T-helper 9 cell (primary cell): ENCODE measurements at regions not wholly inside any gene's neighbourhood (a gene's known extent, or its start where the extent isn't known, plus 50 kb on each side); places are given as distances from the start of the nearest gene placed in this dataset.
"Not testable (repeated sequence)": the region's sequence is repeated elsewhere in the genome, so short reads cannot be mapped to it uniquely, and the experiment has no call there.

ENCODE experiments used
- DNase-seq: peaks from one replicate; pipeline ENCODE4 v3.0.0-alpha.2; 2020

DNA sequence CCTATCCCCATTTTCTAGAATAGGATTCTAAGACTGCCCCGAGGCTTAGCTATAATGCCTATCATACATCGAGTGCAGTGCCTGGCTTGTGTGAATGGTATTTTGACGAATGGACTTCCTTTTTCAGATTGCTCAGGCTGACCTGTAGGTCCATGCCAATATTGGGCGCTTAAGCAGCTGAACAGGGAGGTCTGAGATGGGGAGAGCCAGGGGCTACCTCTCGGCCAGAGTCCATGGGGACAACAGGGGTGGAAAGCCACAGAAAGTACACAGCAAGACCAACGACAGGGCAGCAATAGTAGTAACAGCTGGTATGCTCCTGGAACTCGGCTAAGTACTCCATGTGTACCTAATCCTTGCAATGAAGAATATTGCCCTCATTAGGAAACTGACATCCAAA lies 91.7 kb upstream of the WSCD1 start:
- no peak for DNase-seq

DNA sequence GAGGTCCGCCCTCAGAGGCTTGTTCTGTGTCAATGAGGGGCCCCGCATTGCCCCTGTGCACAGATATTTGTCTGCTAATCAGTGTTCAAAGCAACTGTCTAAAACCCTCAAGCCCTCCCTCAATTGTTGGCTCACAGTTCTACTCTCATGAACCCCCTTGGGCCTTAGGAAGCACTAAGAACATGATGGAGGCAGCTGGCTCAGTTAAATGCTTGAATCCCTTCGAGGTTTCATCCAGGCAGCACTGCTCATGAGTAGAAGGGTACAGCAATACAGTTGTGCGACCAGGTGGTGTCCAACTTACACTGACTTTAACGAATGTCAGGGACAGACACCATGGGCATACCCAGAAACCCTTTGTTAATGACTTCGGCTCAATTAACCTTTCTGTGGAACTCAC lies 89.2 kb upstream of the WSCD1 start:
- DNase-seq = no peak

DNA sequence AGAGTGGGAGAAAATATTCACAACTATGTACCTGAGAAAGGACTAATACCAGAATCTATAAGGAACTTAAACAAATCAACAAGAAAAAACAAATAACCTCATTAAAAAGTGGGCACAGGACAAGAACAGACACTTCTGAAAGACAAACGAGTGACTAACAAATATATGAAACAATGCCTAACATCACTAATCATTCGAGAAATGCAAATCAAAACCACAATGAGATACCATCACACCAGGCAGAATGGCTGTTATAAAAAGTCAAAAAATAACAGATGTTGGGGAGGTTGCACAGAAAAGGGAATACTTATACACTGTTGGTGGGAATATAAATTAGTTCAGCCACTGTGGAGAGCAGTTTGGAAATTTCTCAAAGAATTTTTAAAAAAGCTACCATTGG lies 83.5 kb upstream of the WSCD1 start:
- no peak for DNase-seq

DNA sequence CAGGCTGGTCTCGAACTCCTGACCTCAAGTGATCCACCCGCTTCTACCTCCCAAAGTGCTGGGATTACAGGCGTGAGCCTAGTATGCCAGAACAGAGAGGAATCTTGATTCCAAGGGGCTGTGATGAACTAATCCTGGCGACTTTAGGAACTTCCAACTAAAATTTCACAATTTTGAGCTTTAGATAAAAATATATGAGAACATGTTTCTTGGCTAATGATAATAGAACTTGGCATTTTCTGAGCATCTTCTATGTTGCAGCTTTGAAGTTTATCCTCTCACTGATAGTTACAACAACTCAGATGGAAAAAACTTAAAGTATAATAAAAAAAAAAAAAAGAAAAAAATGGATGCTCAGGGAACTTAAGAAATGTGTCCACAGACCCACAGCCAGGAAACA lies 69.8 kb upstream of the WSCD1 start:
- no peak for DNase-seq

DNA sequence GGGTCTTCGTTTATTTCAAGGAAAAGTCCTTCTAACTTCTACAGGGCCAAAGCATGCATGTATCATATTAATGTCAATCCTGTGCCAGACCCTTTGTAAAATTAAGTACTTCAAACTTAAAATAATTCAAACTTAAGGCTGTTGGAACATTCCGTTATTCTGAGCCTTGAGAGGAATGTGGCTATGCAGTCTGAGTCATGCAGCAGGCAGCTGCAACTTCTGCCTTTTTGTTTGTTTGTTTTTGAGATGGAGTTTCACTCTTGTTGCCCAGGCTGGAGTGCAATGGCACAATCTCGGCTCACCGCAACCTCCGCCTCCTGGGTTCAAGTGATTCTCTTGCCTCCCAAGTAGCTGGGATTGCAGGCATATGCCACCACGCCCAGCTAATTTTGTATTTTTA lies 67.0 kb upstream of the WSCD1 start:
- not testable (repeated sequence) for DNase-seq

DNA sequence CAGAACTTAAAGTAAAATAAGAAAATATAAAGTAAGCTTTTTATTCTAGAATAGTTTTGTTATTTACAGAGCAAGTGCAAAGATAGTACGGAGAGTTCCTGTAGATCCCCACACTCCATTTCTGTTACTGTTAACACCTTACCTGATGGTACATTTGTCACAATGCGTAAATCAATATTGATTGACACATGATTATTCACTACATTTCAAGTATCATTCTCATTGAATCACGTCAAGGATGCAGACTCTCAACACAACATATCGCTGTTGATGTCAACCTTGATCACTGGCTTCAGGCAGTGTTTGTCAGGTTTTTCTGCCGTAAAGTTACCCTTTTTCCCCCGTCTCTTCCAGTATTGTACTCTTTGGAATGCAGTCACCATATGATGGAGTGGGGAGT lies 64.2 kb upstream of the WSCD1 start:
- DNase-seq = no peak

DNA sequence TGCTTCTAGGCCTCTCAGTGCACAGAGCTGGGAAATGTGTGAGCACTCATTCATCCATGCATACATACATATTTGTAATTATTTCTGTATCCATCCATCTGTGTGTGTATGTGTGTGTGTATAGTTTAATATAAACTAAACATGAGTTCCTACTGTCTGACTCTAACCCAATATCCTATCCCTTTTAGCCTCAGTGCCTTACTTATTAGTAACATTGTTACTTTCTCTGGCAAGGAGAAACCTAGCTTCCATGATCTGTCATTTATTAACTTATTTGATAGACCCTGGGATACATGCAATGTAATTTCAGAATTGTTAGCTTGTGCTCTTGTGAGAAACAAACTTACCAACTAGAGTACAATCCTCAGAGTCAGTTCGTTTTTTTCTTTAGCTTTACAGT lies 59.0 kb upstream of the WSCD1 start:
- no peak for DNase-seq

DNA sequence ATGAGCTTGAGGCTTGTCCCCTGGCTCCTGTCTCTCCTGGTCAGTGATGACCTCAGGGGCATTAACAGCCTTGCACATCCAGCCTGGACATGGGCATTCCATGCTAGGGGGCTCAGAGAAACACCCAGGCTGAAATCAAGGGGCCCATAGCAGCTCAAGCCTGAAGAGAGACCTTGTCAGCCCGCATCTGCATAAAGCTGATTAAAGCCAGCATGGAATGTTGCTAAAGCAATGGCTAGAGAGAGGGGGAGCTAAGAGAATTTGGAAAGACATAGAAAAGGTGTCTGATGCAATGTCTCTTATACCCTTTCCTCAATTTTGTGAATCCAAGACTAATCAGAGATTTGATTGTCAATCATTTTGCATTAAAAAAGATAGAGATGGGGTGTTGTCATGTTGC lies 51.4 kb upstream of the WSCD1 start:
- DNase-seq = no peak

DNA sequence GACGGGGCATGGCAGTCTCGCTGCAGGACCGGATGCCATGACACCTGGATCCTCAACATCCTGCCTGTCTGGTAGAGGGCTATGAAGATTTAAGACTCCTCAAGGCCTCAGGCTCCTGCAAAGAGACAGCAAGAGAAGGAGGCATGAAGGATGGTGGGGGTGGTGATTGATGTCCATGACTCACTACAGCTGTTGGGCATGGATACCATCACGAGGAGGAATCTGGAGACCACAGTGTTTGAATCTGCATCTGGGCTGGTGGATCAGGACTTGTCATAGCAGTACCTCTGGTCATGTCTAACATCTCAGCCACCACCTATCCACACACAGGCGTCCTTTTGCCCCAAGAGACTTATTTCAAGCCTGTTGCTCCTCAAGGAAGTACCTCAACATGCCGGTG lies 50.2 kb upstream of the WSCD1 start:
- DNase-seq = no peak

DNA sequence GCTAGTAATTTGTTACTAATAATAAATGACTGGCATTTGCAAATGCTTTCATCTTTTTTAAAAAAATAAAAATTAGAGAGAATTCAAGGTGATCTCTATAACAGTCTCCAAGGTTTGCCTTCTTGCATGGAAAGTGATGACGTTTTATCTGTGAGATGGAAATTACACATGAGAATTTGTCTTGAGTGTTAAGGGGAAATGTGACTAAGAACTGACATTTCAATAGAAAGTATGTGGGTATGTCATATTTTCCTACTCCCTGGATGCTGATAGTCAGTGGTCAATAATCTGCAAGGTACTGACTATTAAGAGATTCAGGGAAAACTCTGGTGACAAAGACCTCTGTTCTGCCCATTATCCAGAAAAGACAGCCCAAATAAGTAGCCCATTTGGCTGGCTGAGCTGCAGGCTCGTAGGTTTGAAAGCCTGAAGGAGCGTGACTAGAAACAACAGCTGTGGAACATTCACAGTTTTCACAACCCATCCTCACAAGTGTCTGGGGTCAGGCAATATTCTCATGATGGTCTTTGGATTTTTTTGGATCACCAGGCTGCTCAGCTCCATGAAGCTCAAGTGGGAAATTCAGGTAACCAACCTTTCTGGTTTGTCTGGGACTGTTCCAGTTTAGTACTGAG lies 49.7 kb upstream of the WSCD1 start:
- DNase-seq = no peak
